ENCODE measurements at regions not wholly inside any gene's neighbourhood (a gene's known extent, or its start where the extent isn't known, plus 50 kb on each side); places are given as distances from the start of the nearest gene placed in this dataset.

GRCh38 chr6:100944644-100945043, 63.5 kb upstream of the ASCC3 start:
- DNase-seq: no peak

GRCh38 chr6:100946021-100946540, 65.0 kb upstream of the ASCC3 start:
- no peak for DNase-seq

GRCh38 chr6:100946711-100947110, 65.6 kb upstream of the ASCC3 start:
- no peak for DNase-seq

DNA sequence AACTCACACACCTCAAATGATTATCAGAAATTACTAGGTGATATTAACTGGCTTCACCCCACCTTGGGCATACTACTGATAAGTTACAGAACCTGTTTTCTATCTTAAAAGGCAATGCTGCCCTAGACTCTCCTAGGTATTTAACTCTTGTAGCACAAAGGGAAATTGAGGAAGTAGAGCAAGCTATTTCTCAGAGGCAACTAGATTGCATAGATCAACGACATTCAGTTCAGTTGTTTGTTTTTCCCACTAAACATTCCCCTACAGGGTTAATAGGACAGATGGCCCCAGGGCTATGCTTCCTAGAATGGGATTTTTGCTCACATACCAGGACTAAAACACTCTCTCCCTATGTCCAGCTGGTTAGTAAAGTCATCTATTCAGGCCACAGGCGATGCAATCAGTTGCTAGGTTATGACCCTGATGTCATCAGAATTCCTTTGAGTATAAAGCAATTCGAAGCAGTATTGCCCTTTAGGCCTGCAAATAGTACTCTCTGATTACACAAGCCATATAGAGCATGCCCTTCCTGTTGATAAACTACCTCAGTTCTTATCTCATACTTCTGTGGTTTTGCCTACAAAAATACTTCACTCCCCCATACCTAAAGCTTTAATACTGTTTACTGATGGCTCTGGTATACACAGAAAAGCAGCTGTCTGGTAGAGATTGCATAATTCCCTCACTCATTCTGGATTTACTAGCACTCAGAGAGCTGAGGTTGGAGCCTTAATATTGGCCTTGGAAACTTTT, 67.4 kb upstream of the ASCC3 start:
- DNase-seq: no peak

DNA sequence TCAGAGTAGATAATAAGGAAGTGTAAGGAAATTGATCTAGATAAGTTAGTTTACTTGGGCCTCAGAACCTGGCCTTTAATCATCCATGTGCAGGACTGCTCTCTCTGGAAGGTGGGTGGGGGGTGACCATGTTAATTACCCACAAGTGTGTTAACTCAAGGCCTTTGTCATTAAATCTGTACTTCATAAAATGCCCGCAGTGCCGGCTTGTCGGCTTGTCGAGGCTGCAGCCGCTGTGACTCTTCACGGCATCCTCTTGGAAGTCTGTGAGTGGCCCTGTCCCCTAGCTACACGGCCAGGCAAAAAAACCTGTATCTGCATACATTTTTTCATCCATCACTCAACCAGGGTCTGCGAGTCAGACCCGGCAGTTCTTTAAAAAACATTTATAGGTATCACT, 70.9 kb upstream of the ASCC3 start:
- no peak for DNase-seq

DNA sequence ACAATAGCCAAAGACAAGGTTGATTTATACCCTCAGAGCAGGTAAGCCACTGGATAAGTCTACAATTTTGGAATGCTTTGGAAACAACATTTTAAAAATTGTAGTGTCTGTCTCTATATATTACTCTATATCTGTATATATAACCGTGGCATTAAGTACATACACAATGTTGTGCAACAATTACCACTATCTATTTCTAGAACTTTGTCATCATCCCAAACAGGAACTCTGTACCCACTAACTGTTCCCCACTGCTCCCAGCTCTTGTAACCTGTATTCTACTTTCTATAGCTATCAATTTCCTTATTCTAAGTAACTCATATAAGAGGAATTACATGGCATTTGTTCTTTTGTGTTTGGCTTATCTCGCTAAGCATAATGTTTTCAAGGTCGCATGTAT, 78.2 kb upstream of the ASCC3 start:
- DNase-seq: no peak

DNA sequence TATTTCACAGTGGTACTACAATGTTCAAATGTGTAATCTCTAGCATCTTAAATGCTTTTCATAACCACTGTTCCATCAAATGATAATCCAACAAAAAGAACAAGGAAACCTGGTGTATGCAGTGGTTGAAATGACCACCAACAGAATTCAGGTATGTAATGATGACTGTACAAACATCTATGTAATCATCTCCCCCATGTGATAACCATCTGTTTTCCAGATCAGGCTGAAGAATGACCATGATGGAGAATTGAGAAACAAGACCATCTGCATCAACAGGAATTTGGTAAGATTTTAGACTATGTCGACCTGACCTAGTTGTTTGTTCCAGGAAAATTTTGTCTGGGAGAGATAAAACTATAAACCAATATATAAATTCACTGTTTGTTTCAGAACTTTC, 81.3 kb upstream of the ASCC3 start:
- no peak for DNase-seq

GRCh38 chr6:100965067-100965466, 83.9 kb upstream of the ASCC3 start:
- no peak for DNase-seq

- DNase-seq: no peak
These were observed 87.8 kb upstream of the ASCC3 start for GRCh38 chr6:100968949-100969348.

DNA sequence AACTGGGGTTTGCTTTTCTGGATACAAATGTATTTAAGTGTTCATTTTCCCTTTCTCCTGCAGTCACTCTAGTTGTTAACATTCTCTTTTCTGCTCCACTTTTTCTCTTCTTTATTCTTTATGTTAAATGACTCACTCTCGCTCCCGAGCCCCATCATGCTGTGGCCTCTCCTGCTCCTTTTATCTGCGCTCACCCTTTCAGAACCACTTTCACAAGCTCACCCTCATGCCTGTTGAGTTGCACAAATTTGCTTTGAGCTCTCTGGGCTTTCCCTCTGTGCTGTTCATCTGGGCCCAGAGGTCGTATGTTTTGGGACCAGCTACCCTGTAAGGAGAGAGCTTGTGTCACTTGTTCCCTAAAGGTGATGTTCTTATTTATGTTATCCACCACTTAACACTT, 98.1 kb upstream of the ASCC3 start:
- no peak for DNase-seq

- DNase-seq: no peak
These were observed 99.8 kb upstream of the ASCC3 start for GRCh38 chr6:100980949-100981348.

DNA sequence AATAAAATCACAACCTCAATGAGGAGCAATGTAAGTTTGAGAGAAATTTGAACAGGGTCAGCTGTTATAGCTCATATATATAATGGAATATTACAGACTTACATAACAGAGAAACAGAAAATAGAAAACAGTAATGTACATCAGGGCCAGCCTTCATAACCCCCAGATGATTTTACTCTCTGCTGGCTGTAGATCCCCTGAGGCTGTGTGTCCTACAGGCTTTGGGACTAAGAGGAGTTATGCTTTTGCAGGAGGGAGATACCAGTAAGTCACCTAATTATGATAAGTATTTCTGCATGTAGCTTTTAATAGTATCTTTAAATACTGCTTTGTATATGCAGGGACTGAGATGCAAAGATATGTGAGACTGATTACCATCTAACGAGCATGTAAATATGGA, 105.8 kb upstream of the ASCC3 start:
- no peak for DNase-seq

- no peak for DNase-seq
These were observed 106.4 kb upstream of the ASCC3 start for GRCh38 chr6:100987556-100987955.

- no peak for DNase-seq
These were observed 107.4 kb upstream of the ASCC3 start for GRCh38 chr6:100988391-100988984.

DNA sequence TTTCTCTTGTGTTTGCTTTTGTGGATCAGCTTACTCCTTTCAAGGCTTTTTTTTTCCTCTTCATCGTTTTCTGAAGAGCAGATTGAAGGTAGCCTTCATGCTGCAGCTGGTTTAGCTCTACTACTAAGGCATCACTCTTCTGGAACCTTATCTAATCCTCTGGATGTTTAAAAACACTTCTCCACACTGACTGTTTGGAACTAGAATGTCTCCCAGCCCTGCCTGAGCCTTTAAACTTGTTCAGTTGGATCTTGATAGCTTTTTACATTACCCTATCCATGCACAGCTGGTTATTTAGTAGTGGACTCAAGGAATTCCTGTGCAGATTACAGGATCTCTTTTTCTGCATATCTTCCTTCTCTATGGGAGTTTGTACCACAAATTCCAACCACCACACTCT, 108.9 kb upstream of the ASCC3 start:
- no peak for DNase-seq

DNA sequence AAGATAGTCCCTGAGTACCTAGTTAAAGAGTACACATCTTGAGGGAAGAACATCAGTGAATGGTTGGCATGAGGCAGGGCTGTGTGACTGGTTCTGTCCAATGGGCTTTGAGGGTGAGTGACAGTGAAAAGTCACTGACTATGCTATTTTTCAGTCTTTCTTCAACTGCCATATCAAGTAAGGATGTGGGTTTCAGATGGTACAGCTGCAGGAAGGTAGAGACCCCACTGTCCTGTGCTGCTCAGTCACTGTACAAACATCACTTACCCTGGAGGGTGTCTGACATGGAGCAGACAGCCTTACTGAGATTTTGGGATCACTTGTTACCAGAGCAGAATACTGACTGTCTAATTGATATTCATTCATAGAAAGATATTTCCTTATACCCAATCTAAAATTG, 115.3 kb upstream of the ASCC3 start:
- no peak for DNase-seq

GRCh38 chr6:100998111-100998510, 117.0 kb upstream of the ASCC3 start:
- no peak for DNase-seq

- no peak for DNase-seq
These were observed 118.0 kb upstream of the ASCC3 start for GRCh38 chr6:100999034-100999597.

DNA sequence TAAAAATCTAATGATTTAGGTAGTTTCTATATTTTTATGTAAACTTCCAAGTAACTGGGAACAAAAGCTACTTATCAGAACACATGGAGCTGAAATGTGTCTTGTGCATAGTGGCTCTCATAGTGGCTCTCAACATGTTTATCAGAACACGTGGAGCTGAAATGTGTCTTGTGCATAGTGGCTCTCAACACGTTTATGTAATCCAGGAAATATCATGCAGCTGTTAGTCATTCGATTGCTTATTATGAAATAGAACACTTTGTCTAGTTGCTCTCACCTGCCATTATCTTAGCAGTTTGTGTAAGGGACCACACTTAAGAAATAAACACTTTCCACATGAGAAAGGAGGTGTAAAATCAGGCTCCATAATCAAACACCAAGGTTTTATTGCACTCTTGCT, 119.2 kb upstream of the ASCC3 start:
- DNase-seq: no peak

- DNase-seq: no peak
These were observed 119.9 kb upstream of the ASCC3 start for GRCh38 chr6:101001012-101001411.

- DNase-seq: no peak
These were observed 120.5 kb upstream of the ASCC3 start for GRCh38 chr6:101001607-101002006.

GRCh38 chr6:101003075-101003474, 121.9 kb upstream of the ASCC3 start:
- DNase-seq: no peak

- peak; percentile 1 to 14 for DNase-seq
These were observed 130.1 kb upstream of the ASCC3 start for GRCh38 chr6:101011186-101011585.

DNA sequence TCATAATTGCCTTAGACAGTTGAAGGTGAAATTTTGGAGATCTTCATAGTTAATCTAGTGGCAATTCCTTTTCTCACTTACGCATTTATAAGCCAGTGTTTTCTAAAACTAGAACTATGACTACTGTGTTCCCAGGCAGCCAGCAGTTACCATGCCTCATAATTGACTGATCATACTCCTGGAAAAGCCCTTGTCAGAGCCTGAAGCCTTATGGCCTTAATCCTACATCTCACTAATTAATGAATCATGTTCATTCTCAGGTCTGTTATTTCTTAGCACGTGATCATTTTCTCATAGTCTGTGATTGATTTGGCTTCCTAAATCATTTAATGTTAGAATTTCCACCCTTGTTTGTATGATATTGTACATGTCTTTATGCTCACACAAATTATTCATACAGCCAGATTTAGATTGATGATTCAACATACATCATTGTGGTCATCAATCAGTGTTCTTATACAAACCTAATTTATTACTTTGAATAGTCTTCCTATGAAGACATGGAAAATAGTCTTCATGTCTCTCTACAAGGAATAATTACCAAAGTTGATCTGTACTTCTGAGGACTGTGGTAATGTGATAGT, 132.6 kb upstream of the ASCC3 start:
- no peak for DNase-seq

Data from activated CD4-positive, alpha-beta T cell treated with anti-CD3 and anti-CD28 coated beads for 4 hours (primary cell).